GM12873 (cell line): ENCODE measurements at regions not wholly inside any gene's neighbourhood (a gene's known extent, or its start where the extent isn't known, plus 50 kb on each side); places are given as distances from the start of the nearest gene placed in this dataset.

Experiments
- CTCF ChIP-seq: IDR thresholded peaks from 2 replicates; pipeline ENCODE4 v1.5.1; 2012; ENCODE audit warnings: low read depth, mild to moderate bottlenecking, moderate library complexity, low read length, control low read depth; ENCODE audit not compliant: insufficient read depth; ENCODE audit errors: missing control alignments

- no peak for TF ChIP-seq CTCF
Measured at GRCh38 chr2:234420408-234420807, 76.5 kb downstream of the ARL4C start.

- no peak for TF ChIP-seq CTCF
Measured at GRCh38 chr2:234419726-234420125, 77.2 kb downstream of the ARL4C start.

GRCh38 chr2:234415706-234416105 is 81.2 kb downstream of the ARL4C start:
- TF ChIP-seq CTCF = no peak

GRCh38 chr2:234414596-234414995 is 82.3 kb downstream of the ARL4C start:
- TF ChIP-seq CTCF = no peak

GRCh38 chr2:234412726-234413125 is 84.2 kb downstream of the ARL4C start:
- TF ChIP-seq CTCF = no peak

- TF ChIP-seq CTCF = no peak
Measured at GRCh38 chr2:234411793-234412192, 85.1 kb downstream of the ARL4C start.

- no peak for TF ChIP-seq CTCF
Measured at GRCh38 chr2:234410526-234410925, 86.4 kb downstream of the ARL4C start.
